Glutamatergic neuron (in vitro differentiated cells): ENCODE measurements at regions not wholly inside any gene's neighbourhood (a gene's known extent, or its start where the extent isn't known, plus 50 kb on each side); places are given as distances from the start of the nearest gene placed in this dataset.
"Not testable (repeated sequence)": the region's sequence is repeated elsewhere in the genome, so short reads cannot be mapped to it uniquely, and the experiment has no call there.

Experiments used
- DNase-seq: peaks from one replicate; pipeline ENCODE4 v3.0.0; 2022
- H3K27ac Mint-ChIP-seq: one replicate; pipeline ENCODE4 v1.8.0; 2020; ENCODE audit warnings: mild to moderate bottlenecking, mixed read lengths, inconsistent platforms; ENCODE audit not compliant: unreplicated experiment
- H3K27me3 Mint-ChIP-seq: one replicate; pipeline ENCODE4 v1.8.0; 2020; ENCODE audit warnings: mild to moderate bottlenecking, moderate library complexity, mixed read lengths, inconsistent platforms; ENCODE audit not compliant: unreplicated experiment
- H3K36me3 Mint-ChIP-seq: one replicate; pipeline ENCODE4 v1.8.0; 2020; ENCODE audit warnings: mild to moderate bottlenecking, mixed read lengths, inconsistent platforms; ENCODE audit not compliant: unreplicated experiment
- H3K4me1 Mint-ChIP-seq: one replicate; pipeline ENCODE4 v1.8.0; 2020; ENCODE audit warnings: mild to moderate bottlenecking, low read depth, mixed read lengths, inconsistent platforms; ENCODE audit not compliant: unreplicated experiment
- H3K4me3 Mint-ChIP-seq: one replicate; pipeline ENCODE4 v1.8.0; 2020; ENCODE audit warnings: mild to moderate bottlenecking, mixed read lengths, inconsistent platforms; ENCODE audit not compliant: unreplicated experiment
- H3K9me3 Mint-ChIP-seq: one replicate; pipeline ENCODE4 v1.8.0; 2020; ENCODE audit warnings: mild to moderate bottlenecking, moderate library complexity, mixed read lengths, inconsistent platforms; ENCODE audit not compliant: unreplicated experiment
- CTCF ChIP-seq: fragments of 200-600 bp; sonication (generic); IDR thresholded peaks from one replicate; pipeline ENCODE4 v1.5.0; 2021; ENCODE audit not compliant: partially characterized antibody, unreplicated experiment

DNA sequence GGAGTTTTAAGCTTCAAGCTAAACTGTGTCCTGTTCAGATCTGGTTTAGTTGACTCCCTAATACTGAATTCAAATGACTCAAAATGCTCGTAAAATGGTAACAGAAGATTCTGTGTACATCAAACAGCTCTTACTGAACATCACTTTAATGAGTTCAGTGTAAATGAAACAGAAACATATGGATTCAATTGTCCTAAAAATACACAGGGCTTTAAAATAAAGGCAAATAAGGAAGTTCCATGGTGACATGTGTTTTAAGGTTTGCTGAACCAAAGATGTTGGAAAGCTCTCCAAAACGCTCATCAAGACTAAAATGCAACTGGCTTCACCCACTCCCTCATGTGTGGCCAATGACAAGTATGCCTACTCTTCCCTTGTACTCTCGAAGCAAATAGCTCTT is 340.0 kb upstream of the PIK3R1 start:
- Mint-ChIP-seq H3K36me3 (no peaks in the 10 kb centered on the region), H3K4me1 (no peaks in the 10 kb centered on the region), H3K27ac (no peak overlapping the region), H3K27me3 (peaks cover 1% of the 10 kb centered on the region), H3K9me3 (peaks cover 8% of the 10 kb centered on the region), H3K4me3 (no peak overlapping the region)
- TF ChIP-seq CTCF = no peak
- no peak for DNase-seq

- Mint-ChIP-seq H3K9me3 (peaks cover 8% of the 10 kb centered on the region), H3K4me1 (no peaks in the 10 kb centered on the region), H3K27ac (no peak overlapping the region), H3K36me3 (no peaks in the 10 kb centered on the region), H3K4me3 (no peak overlapping the region), H3K27me3 (peaks cover 1% of the 10 kb centered on the region)
- no peak for TF ChIP-seq CTCF
- no peak for DNase-seq
Measured at GRCh38 chr5:67873935-67874334, 341.6 kb upstream of the PIK3R1 start.

DNA sequence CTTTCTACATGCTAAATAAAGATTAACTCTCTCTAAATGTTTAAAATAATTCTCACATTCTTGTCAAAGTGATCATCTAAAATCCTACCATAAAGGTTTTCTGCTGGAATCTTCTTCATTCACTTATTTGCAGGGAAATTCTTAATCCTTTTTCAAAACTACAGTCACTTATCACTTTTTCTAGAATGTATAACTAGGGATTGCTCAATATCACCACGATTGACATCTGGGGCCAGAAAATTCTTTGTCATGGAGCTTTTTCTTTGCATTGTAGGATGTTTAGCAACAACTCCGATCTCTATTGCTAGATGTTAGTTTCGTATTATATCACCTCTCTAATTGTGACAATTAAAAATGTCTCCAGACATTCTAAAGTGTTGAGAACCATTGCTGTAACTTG is 344.9 kb upstream of the PIK3R1 start:
- no peak overlapping the region for H3K27ac Mint-ChIP-seq
- no peak for DNase-seq
- H3K4me1 Mint-ChIP-seq = no peaks in the 10 kb centered on the region
- H3K9me3 Mint-ChIP-seq = peaks cover 6% of the 10 kb centered on the region
- H3K27me3 Mint-ChIP-seq = peaks cover 1% of the 10 kb centered on the region
- no peak for TF ChIP-seq CTCF
- no peak overlapping the region for H3K4me3 Mint-ChIP-seq
- H3K36me3 Mint-ChIP-seq = no peaks in the 10 kb centered on the region

DNA sequence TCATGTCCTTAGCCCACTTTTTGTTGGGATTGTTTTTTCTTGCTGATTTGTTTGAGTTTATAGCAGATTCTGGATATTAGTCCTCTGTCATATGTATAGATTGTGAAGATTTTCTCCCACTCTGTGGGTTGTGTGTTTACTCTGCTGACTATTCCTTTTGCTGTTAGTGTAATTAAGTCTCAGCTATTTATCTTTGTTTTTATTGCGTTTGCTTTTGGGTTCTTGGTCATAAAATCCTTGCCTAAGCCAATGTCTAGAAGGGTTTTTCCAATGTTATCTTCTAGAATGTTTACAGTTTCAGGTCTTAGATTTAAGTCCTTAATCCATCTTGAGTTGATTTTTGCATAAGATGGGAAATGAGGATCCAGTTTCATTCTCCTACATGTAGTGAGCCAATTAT is 351.2 kb upstream of the PIK3R1 start:
- H3K9me3 Mint-ChIP-seq, H3K36me3 Mint-ChIP-seq, H3K27ac Mint-ChIP-seq, DNase-seq, H3K27me3 Mint-ChIP-seq, H3K4me3 Mint-ChIP-seq, H3K4me1 Mint-ChIP-seq: not testable (repeated sequence)

DNA sequence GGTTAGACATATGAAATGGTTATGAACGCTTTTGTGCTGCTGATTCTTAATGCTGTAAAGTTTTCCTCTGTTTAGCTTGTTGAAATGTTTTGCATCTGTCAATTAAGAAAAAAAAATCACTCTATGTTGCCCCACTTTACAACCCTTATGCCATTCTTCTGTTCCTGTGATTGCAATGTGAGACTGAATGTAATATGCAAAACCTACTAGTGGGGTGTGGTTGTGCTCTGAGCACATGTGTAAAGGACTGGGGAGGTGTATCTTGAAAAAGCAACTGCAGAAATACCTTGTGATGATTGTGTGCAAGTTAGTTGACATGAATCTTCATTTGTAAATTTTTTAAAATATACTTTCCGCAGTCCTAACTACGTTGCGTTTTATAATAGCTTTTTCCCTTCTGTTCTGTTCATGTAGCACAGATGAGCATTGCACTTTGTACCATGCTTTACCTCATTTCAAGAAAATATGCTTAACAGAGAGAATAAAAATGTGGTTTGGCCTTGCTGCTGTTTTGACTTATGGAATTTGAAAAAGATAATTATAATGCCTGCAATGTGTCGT is 357.0 kb upstream of the PIK3R1 start:
- TF ChIP-seq CTCF = no peak
- peaks cover 6% of the 10 kb centered on the region for H3K4me1 Mint-ChIP-seq
- no peaks in the 10 kb centered on the region for H3K9me3 Mint-ChIP-seq
- no peaks in the 10 kb centered on the region for H3K27me3 Mint-ChIP-seq
- no peak for DNase-seq
- H3K4me3 Mint-ChIP-seq = no peak overlapping the region
- no peaks in the 10 kb centered on the region for H3K36me3 Mint-ChIP-seq
- H3K27ac Mint-ChIP-seq = no peak overlapping the region

- Mint-ChIP-seq H3K27me3 (no peaks in the 10 kb centered on the region), H3K4me3 (no peak overlapping the region), H3K9me3 (no peaks in the 10 kb centered on the region), H3K36me3 (no peaks in the 10 kb centered on the region), H3K4me1 (peaks cover 6% of the 10 kb centered on the region), H3K27ac (no peak overlapping the region)
- no peak for TF ChIP-seq CTCF
- no peak for DNase-seq
Measured at GRCh38 chr5:67857502-67857901, 358.1 kb upstream of the PIK3R1 start.
